H1 (cell line): ENCODE measurements at regions not wholly inside any gene's neighbourhood (a gene's known extent, or its start where the extent isn't known, plus 50 kb on each side); places are given as distances from the start of the nearest gene placed in this dataset.

Experiments used
- CTCF ChIA-PET: fragments of 300-600 bp; sonication (Branson Sonifier 250); formaldehyde crosslinking; loops from one replicate; lab custom pipeline; 2021; ENCODE audit not compliant: partially characterized antibody; lab: Charles Lee
- POLR2A ChIA-PET: fragments of 300-600 bp; sonication (Branson Sonifier 250); formaldehyde crosslinking; loops from one replicate; lab custom pipeline; 2021; ENCODE audit warnings: inconsistent platforms; ENCODE audit not compliant: partially characterized antibody; lab: Charles Lee
- DNase-seq, 2 experiments: peaks; one replicate each; pipeline versions ENCODE4 v3.0.0 to v3.0.0-alpha.2; 2010 to 2022; ENCODE audit warnings: low spot score in 2 of 2, low read depth in 1 of 2, mixed read lengths in 1 of 2
- FAIRE-seq: peaks from 2 replicates; lab custom pipeline; 2011; peaks lifted over from hg19 to GRCh38; lab: Jason Lieb, UNC
- H2AFZ ChIP-seq: 2 replicates; pipeline ENCODE4 v1.8.1; 2012; ENCODE audit warnings: low read length, inconsistent platforms
- H2AK5ac ChIP-seq: 2 replicates; pipeline ENCODE4 v1.6.1; 2013; ENCODE audit warnings: low read depth, low read length
- H2BK120ac ChIP-seq: replicated peaks from 2 replicates; pipeline ENCODE3; 2013; ENCODE audit warnings: low read depth, low read length, inconsistent platforms
- H2BK12ac ChIP-seq: 2 replicates; pipeline ENCODE4 v1.6.1; 2013; ENCODE audit warnings: low read depth, low read length
- H2BK15ac ChIP-seq: 2 replicates; pipeline ENCODE4 v1.6.1; 2013; ENCODE audit warnings: low read length
- H2BK20ac ChIP-seq: 2 replicates; pipeline ENCODE4 v1.6.1; 2013; ENCODE audit warnings: low read length
- H2BK5ac ChIP-seq: 2 replicates; pipeline ENCODE4 v1.6.1; 2013; ENCODE audit warnings: low read depth, low read length
- H3K14ac ChIP-seq: 2 replicates; pipeline ENCODE4 v1.6.1; 2013; ENCODE audit warnings: inconsistent platforms; ENCODE audit not compliant: insufficient read length
- H3K18ac ChIP-seq: 2 replicates; pipeline ENCODE4 v1.6.1; 2013; ENCODE audit warnings: low read length; ENCODE audit errors: extremely low read depth
- H3K23ac ChIP-seq: 2 replicates; pipeline ENCODE4 v1.6.1; 2013; ENCODE audit warnings: inconsistent platforms; ENCODE audit not compliant: insufficient read length
- H3K23me2 ChIP-seq: 2 replicates; pipeline ENCODE4 v1.6.1; 2013; ENCODE audit warnings: low read depth, low read length
- H3K27ac ChIP-seq: 2 replicates; pipeline ENCODE4 v1.6.1; 2011; ENCODE audit warnings: low read depth, low read length, inconsistent platforms
- H3K27me3 ChIP-seq, 4 experiments: replicated peaks in 1 of 4; 1 replicate in 1 of 4; 2 replicates in 3 of 4; pipeline versions ENCODE4 v1.6.1 to v1.8.1; 2011 to 2013; ENCODE audit warnings: low read length in 3 of 4, mild to moderate bottlenecking in 3 of 4, inconsistent platforms in 2 of 4, mixed read lengths in 2 of 4, moderate library complexity in 1 of 4; ENCODE audit not compliant: control insufficient read depth in 3 of 4, insufficient read depth in 3 of 4; ENCODE audit errors: extremely low read depth in 1 of 4
- H3K36me3 ChIP-seq, 4 experiments: 2 replicates each; pipeline versions ENCODE4 v1.6.1 to v1.8.1; 2011 to 2013; ENCODE audit warnings: mild to moderate bottlenecking in 4 of 4, low read length in 3 of 4, moderate library complexity in 2 of 4, control low read depth in 1 of 4, inconsistent platforms in 1 of 4; ENCODE audit not compliant: insufficient read depth in 4 of 4, control insufficient read depth in 2 of 4
- H3K4ac ChIP-seq: replicated peaks from 2 replicates; pipeline ENCODE3; 2013; ENCODE audit warnings: low read length, low read depth, mixed read lengths, inconsistent platforms; ENCODE audit not compliant: insufficient read length
- H3K4me1 ChIP-seq, 4 experiments: replicated peaks in 1 of 4; 1 replicate in 1 of 4; 2 replicates in 3 of 4; pipeline versions ENCODE4 v1.6.1 to v1.8.1; 2011 to 2013; ENCODE audit warnings: low read length in 3 of 4, inconsistent platforms in 2 of 4, mixed read lengths in 1 of 4; ENCODE audit not compliant: insufficient read depth in 4 of 4, control insufficient read depth in 3 of 4
- H3K4me2 ChIP-seq, 2 experiments: 2 replicates each; pipeline versions ENCODE4 v1.6.1 to v1.8.1; 2011 to 2013; ENCODE audit warnings: low read depth in 2 of 2, low read length in 2 of 2, control low read depth in 1 of 2, inconsistent platforms in 1 of 2, mild to moderate bottlenecking in 1 of 2; ENCODE audit not compliant: insufficient read depth in 1 of 2
- H3K4me3 ChIP-seq, 4 experiments: fragments of 200-600, 300-600 bp in 1 of 4; sonication (generic), shearing (Covaris generic), sonication (Bioruptor Twin) in 1 of 4; 2 replicates each; pipeline versions ENCODE4 v1.5.1 to v1.8.1; 2011 to 2016; ENCODE audit warnings: low read length in 4 of 4, low read depth in 3 of 4, control low read depth in 2 of 4, inconsistent platforms in 2 of 4, mild to moderate bottlenecking in 2 of 4, mixed read lengths in 1 of 4, moderate library complexity in 1 of 4; ENCODE audit not compliant: insufficient read depth in 2 of 4; ENCODE audit errors: extremely low read depth in 1 of 4
- H3K56ac ChIP-seq: replicated peaks from 2 replicates; pipeline ENCODE3; 2013; ENCODE audit warnings: low read depth, mild to moderate bottlenecking, mixed read lengths, low read length, inconsistent platforms; ENCODE audit not compliant: insufficient read length
- H3K79me1 ChIP-seq: 2 replicates; pipeline ENCODE4 v1.6.1; 2013; ENCODE audit warnings: low read depth, low read length, control low read depth
- H3K79me2 ChIP-seq, 2 experiments: 2 replicates each; pipeline versions ENCODE4 v1.6.1 to v1.8.1; 2012 to 2013; ENCODE audit warnings: low read length in 2 of 2, mild to moderate bottlenecking in 2 of 2, inconsistent platforms in 1 of 2; ENCODE audit not compliant: insufficient read depth in 2 of 2, control insufficient read depth in 1 of 2
- H3K9ac ChIP-seq, 4 experiments: replicated peaks in 1 of 4; 1 replicate in 1 of 4; 2 replicates in 3 of 4; pipeline versions ENCODE4 v1.6.1 to v1.8.1; 2011 to 2013; ENCODE audit warnings: low read depth in 3 of 4, low read length in 3 of 4, control low read depth in 2 of 4, mild to moderate bottlenecking in 2 of 4, moderate library complexity in 2 of 4, inconsistent platforms in 1 of 4; ENCODE audit errors: extremely low read depth in 1 of 4
- H3K9me3 ChIP-seq, 2 experiments: 2 replicates each; pipeline versions ENCODE4 v1.6.1 to v1.8.1; 2012 to 2013; ENCODE audit warnings: mild to moderate bottlenecking in 2 of 2, moderate library complexity in 2 of 2, control low read depth in 1 of 2, inconsistent platforms in 1 of 2, low read depth in 1 of 2, low read length in 1 of 2, mixed read lengths in 1 of 2; ENCODE audit not compliant: insufficient read depth in 2 of 2
- H4K20me1 ChIP-seq, 2 experiments: replicated peaks in 1 of 2; 2 replicates each; pipeline versions ENCODE3 to v1.8.1; 2011 to 2013; ENCODE audit warnings: inconsistent platforms in 2 of 2, low read length in 2 of 2, mild to moderate bottlenecking in 1 of 2; ENCODE audit not compliant: insufficient read depth in 2 of 2, control insufficient read depth in 1 of 2
- H4K5ac ChIP-seq: 2 replicates; pipeline ENCODE4 v1.6.1; 2013; ENCODE audit warnings: low read length, low read depth, mixed read lengths, inconsistent platforms; ENCODE audit not compliant: insufficient read length
- H4K8ac ChIP-seq: 2 replicates; pipeline ENCODE4 v1.8.0; 2013; ENCODE audit warnings: mild to moderate bottlenecking, moderate library complexity, low read length, inconsistent platforms; ENCODE audit not compliant: insufficient read depth; ENCODE audit errors: extremely low read depth
- H4K91ac ChIP-seq: replicated peaks from 2 replicates; pipeline ENCODE3; 2013; ENCODE audit warnings: low read length, mixed read lengths, inconsistent platforms; ENCODE audit not compliant: insufficient read length
- ATF3 ChIP-seq: IDR thresholded peaks from 2 replicates; pipeline ENCODE4 v1.6.1; 2011; ENCODE audit warnings: low read depth, mild to moderate bottlenecking, low read length; ENCODE audit not compliant: insufficient read depth
- CTCF ChIP-seq, 3 experiments: IDR thresholded peaks; 1 replicate in 2 of 3; 2 replicates in 1 of 3; pipeline versions ENCODE4 v1.5.1 to v1.6.1; 2011; ENCODE audit warnings: low read length in 3 of 3, mild to moderate bottlenecking in 3 of 3, inconsistent platforms in 2 of 3, low read depth in 1 of 3, moderate library complexity in 1 of 3; ENCODE audit not compliant: insufficient read depth in 1 of 3; ENCODE audit errors: control extremely low read depth in 1 of 3
- RAD21 ChIP-seq, 2 experiments: IDR thresholded peaks in 1 of 2; conservative IDR thresholded peaks in 1 of 2; 2 replicates each; pipeline ENCODE4 v1.6.1; 2011; ENCODE audit warnings: low read depth in 2 of 2, low read length in 2 of 2, improper control_type of control experiment in 1 of 2, inconsistent platforms in 1 of 2, mild to moderate bottlenecking in 1 of 2, moderate library complexity in 1 of 2
- SIRT6 ChIP-seq: IDR thresholded peaks from one replicate; pipeline ENCODE4 v1.7.1; 2012; ENCODE audit warnings: low read length, inconsistent platforms
- TBP ChIP-seq: IDR thresholded peaks from 2 replicates; pipeline ENCODE4 v1.6.1; 2011; ENCODE audit warnings: low read depth, low read length, improper control_type of control experiment
- YY1 ChIP-seq: IDR thresholded peaks from 2 replicates; pipeline ENCODE4 v1.6.1; 2011; ENCODE audit warnings: low read depth, mild to moderate bottlenecking, low read length
- WGBS, 2 experiments: shearing (Covaris generic) in 1 of 2; methylation state at CpG; one replicate each; pipeline versions ENCODE4 v1.1.6 to v1.1.7; 2013 to 2015; ENCODE audit warnings: low lambda C conversion rate in 2 of 2, mixed read lengths in 2 of 2, inconsistent platforms in 1 of 2, low coverage in 1 of 2, missing lambda C conversion rate in 1 of 2; ENCODE audit not compliant: insufficient replicate concordance in 2 of 2, insufficient coverage in 1 of 2, insufficient read length in 1 of 2; ENCODE audit errors: extremely low coverage in 1 of 2, missing lambda C conversion rate in 1 of 2; 5-methylcytosine and 5-hydroxymethylcytosine counted together

GRCh38 chr1:188668083-188668482 is 1809.6 kb downstream of the BRINP3 start:
- ChIA-PET CTCF (interaction anchor here (0.7 to 1.6 kb wide), 3 partner anchors 10 to 1279 kb away, joined by 3 to 9 read pairs (median 3); no protein-coding TSS in a partner anchor), POLR2A (no interaction called here)
- Histone ChIP-seq H3K14ac (no peak overlapping the region), H3K4me2 (no peak overlapping the region), H3K4me3 (no peak overlapping the region), H3K27me3 (no peaks in the 10 kb centered on the region), H4K20me1 (no peaks in the 10 kb centered on the region), H3K18ac (no peak overlapping the region), H3K23ac (no peak overlapping the region), H3K27ac (no peak overlapping the region), H2AK5ac (no peak overlapping the region), H3K9me3 (no peaks in the 10 kb centered on the region), H4K91ac (no peak overlapping the region), H2BK15ac (no peak overlapping the region), H2AFZ (no peak overlapping the region), H3K56ac (no peak overlapping the region), H4K5ac (no peak overlapping the region), H3K4me1 (peaks cover 0 to 6% (median 0%) of the 10 kb centered on the region in 4 experiments; a peak in 2 of 7 replicates), H2BK120ac (no peak overlapping the region), H3K9ac (no peak overlapping the region), H2BK20ac (no peak overlapping the region), H2BK12ac (no peak overlapping the region), H2BK5ac (no peak overlapping the region), H3K79me1 (no peaks in the 10 kb centered on the region), H3K23me2 (no peaks in the 10 kb centered on the region), H4K8ac (no peak overlapping the region), H3K79me2 (no peaks in the 10 kb centered on the region), H3K4ac (no peak overlapping the region), H3K36me3 (no peaks in the 10 kb centered on the region)
- DNase-seq = no peak
- peak in 1 of 3 experiments; percentile 46; a peak in 2 of 4 replicates for TF ChIP-seq CTCF (IDR thresholded peaks at IDR 0.05; ENCODE audit: control extremely low read depth in 1 of 3, insufficient read depth in 1 of 3, low read depth in 1 of 3, low read length in 3 of 3)
- no peak for TF ChIP-seq ATF3
- TF ChIP-seq RAD21 (IDR thresholded peaks at IDR 0.05 in 1 of 2, conservative IDR thresholded peaks at IDR 0.05 in 1 of 2; ENCODE audit: low read depth in 2 of 2, low read length in 2 of 2) = peak; percentile 27 to 44; a peak in 3 of 4 replicates
- no peak for TF ChIP-seq TBP
- TF ChIP-seq YY1 = no peak
- no peak for TF ChIP-seq SIRT6
- WGBS, 2 experiments = 90% methylated on average over 2 of the region's 2 CpGs; no CpG with 5 or more reads in 1 of the 2 experiments
- no peak for FAIRE-seq
